Vagina (tissue), 2 donors: ENCODE measurements at regions not wholly inside any gene's neighbourhood (a gene's known extent, or its start where the extent isn't known, plus 50 kb on each side); places are given as distances from the start of the nearest gene placed in this dataset. TPM values are rescaled to one million over a fixed set of nuclear protein-coding genes. Genes with fewer than 3 reads are reported as not detected.

Source experiments
- DNase-seq, 2 donors: peaks; one replicate each; pipeline ENCODE4 v3.0.0-alpha.2; 2017; ENCODE audit errors: extremely low spot score in 2 of 2
- H3K27ac ChIP-seq: fragments of 200-600 bp; sonication (generic); one replicate; pipeline ENCODE4 v1.5.1; 2019
- H3K27me3 ChIP-seq: fragments of 200-600 bp; sonication (generic); one replicate; pipeline ENCODE4 v1.5.1; 2019
- H3K36me3 ChIP-seq, 2 donors: fragments of 200-600 bp; sonication (generic); one replicate each; pipeline ENCODE4 v1.5.1; 2017 to 2019
- H3K4me1 ChIP-seq: fragments of 200-600 bp; sonication (generic); one replicate; pipeline ENCODE4 v1.5.1; 2019
- H3K4me3 ChIP-seq, 2 donors: fragments of 200-600 bp; sonication (generic); 1 replicate in 1 of 2; 2 replicates in 1 of 2; pipeline ENCODE4 v1.5.1; 2016 to 2019
- H3K9me3 ChIP-seq: fragments of 200-600 bp; sonication (generic); one replicate; pipeline ENCODE4 v1.5.1; 2019
- POLR2A ChIP-seq, 2 donors: fragments of 450-650 bp; IDR thresholded peaks; one replicate each; pipeline ENCODE4 v1.6.1; 2017; ENCODE audit warnings: antibody characterized with exemption in 2 of 2, mild to moderate bottlenecking in 2 of 2, moderate library complexity in 2 of 2
- POLR2AphosphoS5 ChIP-seq, 2 donors: sonication (generic); formaldehyde crosslinking; IDR thresholded peaks; one replicate each; pipeline ENCODE4 v1.9.0; 2017; ENCODE audit warnings: antibody characterized with exemption in 2 of 2, mild to moderate bottlenecking in 2 of 2, low read depth in 1 of 2; ENCODE audit not compliant: insufficient read depth in 1 of 2
- intact Hi-C: fragments of 100-400 bp; cut with DNase I; formaldehyde crosslinking; loops from one replicate; pipeline ENCODE4 v1.15.1; 2023
- small RNA-seq: library from RNA; depleted of rRNA; stranded (forward); fragments of <200 nt; gene quantifications from one replicate; pipeline ENCODE3, GENCODE V24; 2016
- TF ChIP-seq, protein P1 (sequence below), 3 experiments: fragments of 450-650 bp in 2 of 3; fragments of 200-600 bp in 1 of 3; sonication (generic) in 1 of 3; IDR thresholded peaks; one replicate each; pipeline ENCODE4 v1.5.1; 2017 to 2019; ENCODE audit warnings: antibody characterized with exemption in 3 of 3, mild to moderate bottlenecking in 2 of 3, moderate library complexity in 2 of 3

DNA sequence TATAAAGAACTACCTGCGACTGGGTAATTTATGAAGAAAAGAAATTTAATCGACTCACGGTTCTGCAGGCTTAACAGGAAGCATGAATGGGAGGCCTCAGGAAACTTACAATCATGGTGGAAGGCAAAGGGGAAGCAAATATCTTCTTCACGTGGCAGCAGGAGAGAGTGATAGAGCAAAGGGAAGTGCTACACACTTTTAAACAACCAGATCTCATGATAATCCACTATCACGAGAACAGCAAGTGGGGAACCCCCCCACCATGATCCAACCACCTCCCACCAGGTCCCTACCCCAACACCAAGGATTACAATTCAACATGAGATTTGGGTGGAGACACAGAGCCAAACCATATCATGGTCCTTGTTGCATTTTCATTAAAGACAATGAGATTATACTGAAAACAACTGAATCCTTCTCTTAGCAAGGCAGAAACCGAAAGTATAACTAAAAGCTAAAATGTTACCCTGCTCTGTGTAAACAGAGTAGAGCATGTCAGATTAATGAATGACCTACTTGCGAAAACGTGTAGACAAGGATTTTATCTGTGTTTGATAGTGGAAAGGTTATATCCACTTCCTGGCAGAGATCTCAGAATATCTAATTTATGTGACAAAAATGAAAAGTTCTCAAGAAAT, 60.1 kb upstream of the RBBP8 start:
- Histone ChIP-seq H3K9me3 (no peaks in the 10 kb centered on the region), H3K27me3 (no peaks in the 10 kb centered on the region), H3K4me1 (peaks cover 20% of the 10 kb centered on the region), H3K36me3 (no peaks in the 10 kb centered on the region), H3K27ac (peak overlapping the region; percentile 32), H3K4me3 (no peak overlapping the region)
- no peak for DNase-seq
- TF ChIP-seq, protein P1, sequence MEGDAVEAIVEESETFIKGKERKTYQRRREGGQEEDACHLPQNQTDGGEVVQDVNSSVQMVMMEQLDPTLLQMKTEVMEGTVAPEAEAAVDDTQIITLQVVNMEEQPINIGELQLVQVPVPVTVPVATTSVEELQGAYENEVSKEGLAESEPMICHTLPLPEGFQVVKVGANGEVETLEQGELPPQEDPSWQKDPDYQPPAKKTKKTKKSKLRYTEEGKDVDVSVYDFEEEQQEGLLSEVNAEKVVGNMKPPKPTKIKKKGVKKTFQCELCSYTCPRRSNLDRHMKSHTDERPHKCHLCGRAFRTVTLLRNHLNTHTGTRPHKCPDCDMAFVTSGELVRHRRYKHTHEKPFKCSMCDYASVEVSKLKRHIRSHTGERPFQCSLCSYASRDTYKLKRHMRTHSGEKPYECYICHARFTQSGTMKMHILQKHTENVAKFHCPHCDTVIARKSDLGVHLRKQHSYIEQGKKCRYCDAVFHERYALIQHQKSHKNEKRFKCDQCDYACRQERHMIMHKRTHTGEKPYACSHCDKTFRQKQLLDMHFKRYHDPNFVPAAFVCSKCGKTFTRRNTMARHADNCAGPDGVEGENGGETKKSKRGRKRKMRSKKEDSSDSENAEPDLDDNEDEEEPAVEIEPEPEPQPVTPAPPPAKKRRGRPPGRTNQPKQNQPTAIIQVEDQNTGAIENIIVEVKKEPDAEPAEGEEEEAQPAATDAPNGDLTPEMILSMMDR (IDR thresholded peaks at IDR 0.05), result no peak
- TF ChIP-seq POLR2AphosphoS5 (IDR thresholded peaks at IDR 0.05; ENCODE audit: insufficient read depth in 1 of 2, low read depth in 1 of 2) (no peak), POLR2A (IDR thresholded peaks at IDR 0.05) (no peak)
- intact Hi-C loops, result no loop called here

DNA sequence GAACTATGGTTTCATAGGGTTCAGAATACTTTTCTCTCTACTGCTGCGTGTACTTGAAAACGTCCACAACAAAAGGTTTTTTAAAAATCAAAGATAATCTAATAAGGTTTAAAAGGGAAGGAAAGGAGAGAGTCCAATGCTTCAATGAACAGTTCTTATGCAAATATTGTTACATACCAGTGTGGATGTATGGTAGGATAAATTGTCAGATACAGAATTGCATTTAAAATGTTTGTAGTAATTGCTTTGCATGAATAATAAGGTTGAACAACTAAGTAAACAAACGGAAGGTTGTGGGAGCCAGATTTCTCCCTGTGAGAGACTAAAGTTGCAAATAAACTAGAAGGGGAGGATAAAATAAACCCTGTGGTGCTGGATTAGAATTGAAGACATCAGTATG, 53.8 kb upstream of the RBBP8 start:
- DNase-seq, result no peak
- Histone ChIP-seq H3K4me3 (no peak overlapping the region), H3K9me3 (no peaks in the 10 kb centered on the region), H3K4me1 (no peaks in the 10 kb centered on the region), H3K27ac (no peak overlapping the region), H3K36me3 (no peaks in the 10 kb centered on the region), H3K27me3 (no peaks in the 10 kb centered on the region)
- intact Hi-C loops, result no loop called here
- no peak for TF ChIP-seq POLR2A (IDR thresholded peaks at IDR 0.05)

DNA sequence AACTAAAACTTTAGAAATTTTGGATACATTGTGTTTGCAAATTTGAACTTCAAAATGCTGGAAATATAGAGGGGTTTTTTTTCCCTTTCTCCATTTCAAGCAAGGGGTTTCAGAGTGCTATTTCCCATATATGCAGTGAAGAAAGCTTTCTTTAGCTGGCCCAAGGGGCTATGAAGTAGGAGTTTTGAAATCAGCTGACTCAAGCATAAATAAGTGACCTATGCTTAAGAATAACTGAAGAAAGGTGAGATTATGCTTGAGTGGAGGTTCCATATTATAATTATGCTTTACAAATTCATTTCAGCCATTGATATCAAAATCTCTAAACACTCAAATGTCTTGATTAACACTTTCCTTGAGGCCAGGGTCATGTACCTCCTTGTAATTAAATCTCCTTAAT, 51.0 kb upstream of the RBBP8 start:
- DNase-seq, result no peak
- H3K4me1 ChIP-seq, result no peaks in the 10 kb centered on the region
- no peaks in the 10 kb centered on the region for H3K27me3 ChIP-seq
- H3K27ac ChIP-seq, result no peak overlapping the region
- no peak overlapping the region for H3K4me3 ChIP-seq
- intact Hi-C loops, result no loop called here
- TF ChIP-seq, protein P1 (IDR thresholded peaks at IDR 0.05), result no peak
- TF ChIP-seq POLR2AphosphoS5 (IDR thresholded peaks at IDR 0.05; ENCODE audit: insufficient read depth in 1 of 2, low read depth in 1 of 2) (no peak), POLR2A (IDR thresholded peaks at IDR 0.05) (no peak)
- no peaks in the 10 kb centered on the region for H3K36me3 ChIP-seq
- H3K9me3 ChIP-seq, result no peaks in the 10 kb centered on the region

DNA sequence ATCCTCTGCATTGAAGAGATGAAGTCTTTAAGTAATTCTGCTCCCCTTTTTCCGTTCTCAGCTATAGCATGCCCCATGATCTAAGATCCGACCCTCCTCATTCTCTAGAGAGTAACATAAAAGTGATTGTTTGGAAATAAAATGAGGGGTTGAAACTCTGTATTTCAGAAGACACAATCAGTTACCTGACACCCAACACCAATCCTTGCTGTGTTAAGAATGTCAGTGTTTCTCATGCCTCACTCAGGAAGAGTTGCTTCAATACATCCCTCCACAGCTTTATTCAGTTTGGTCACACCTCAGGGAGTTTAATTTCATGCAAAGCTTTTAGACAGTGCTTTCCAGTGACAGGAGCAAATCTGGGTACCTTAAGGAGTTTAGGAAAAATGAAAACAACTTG, 49.9 kb upstream of the RBBP8 start:
- TF ChIP-seq POLR2A (IDR thresholded peaks at IDR 0.05) (no peak), POLR2AphosphoS5 (IDR thresholded peaks at IDR 0.05; ENCODE audit: insufficient read depth in 1 of 2, low read depth in 1 of 2) (no peak)
- TF ChIP-seq, protein P1 (IDR thresholded peaks at IDR 0.05), result no peak
- intact Hi-C loops, result no loop called here
- Histone ChIP-seq H3K27ac (no peak overlapping the region), H3K27me3 (no peaks in the 10 kb centered on the region), H3K4me1 (no peaks in the 10 kb centered on the region), H3K9me3 (no peaks in the 10 kb centered on the region), H3K4me3 (no peak overlapping the region), H3K36me3 (no peaks in the 10 kb centered on the region)
- no peak for DNase-seq

Small RNA genes in the stretch of these regions (small RNA-seq; reads per million reads assigned to genes)
- not detected for gene RNU6-1032P
